GM18505 (cell line): ENCODE measurements at regions not wholly inside any gene's neighbourhood (a gene's known extent, or its start where the extent isn't known, plus 50 kb on each side); places are given as distances from the start of the nearest gene placed in this dataset.

Experiments
- ATAC-seq: cut with Tn5 transposase; IDR thresholded peaks from one replicate; pipeline ENCODE4 v1.9.1; 2021; ENCODE audit not compliant: unreplicated experiment
- POLR2A ChIP-seq: IDR thresholded peaks from 4 replicates; pipeline ENCODE4 v1.6.1; 2011; ENCODE audit warnings: borderline replicate concordance; ENCODE audit not compliant: insufficient read depth, insufficient read length; ENCODE audit errors: extremely low read depth

GRCh38 chr18:25737710-25738311 is 352.6 kb downstream of the SS18 start:
- no peak for TF ChIP-seq POLR2A
- no peak for ATAC-seq

DNA sequence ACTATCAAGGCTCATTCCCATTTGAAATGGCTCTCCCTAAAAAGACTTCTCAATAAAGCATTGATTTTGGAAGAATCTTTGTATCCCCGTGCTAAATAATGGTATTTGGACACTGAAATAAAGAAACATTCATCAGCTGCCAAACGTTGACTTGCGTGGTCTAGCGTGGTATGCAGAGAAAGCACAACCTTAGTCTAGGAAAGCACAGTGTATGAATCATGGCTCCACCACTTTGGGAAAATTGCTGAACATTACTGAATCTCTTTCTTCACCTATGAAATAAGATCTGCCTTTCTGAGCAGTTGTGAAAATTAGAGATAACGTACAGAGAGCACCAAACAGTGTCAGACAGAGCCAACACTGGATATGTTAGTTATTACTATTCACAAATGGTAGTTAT is 353.9 kb downstream of the SS18 start:
- no peak for TF ChIP-seq POLR2A
- no peak for ATAC-seq

GRCh38 chr18:25735459-25735858 is 355.0 kb downstream of the SS18 start:
- ATAC-seq, result no peak
- no peak for TF ChIP-seq POLR2A

DNA sequence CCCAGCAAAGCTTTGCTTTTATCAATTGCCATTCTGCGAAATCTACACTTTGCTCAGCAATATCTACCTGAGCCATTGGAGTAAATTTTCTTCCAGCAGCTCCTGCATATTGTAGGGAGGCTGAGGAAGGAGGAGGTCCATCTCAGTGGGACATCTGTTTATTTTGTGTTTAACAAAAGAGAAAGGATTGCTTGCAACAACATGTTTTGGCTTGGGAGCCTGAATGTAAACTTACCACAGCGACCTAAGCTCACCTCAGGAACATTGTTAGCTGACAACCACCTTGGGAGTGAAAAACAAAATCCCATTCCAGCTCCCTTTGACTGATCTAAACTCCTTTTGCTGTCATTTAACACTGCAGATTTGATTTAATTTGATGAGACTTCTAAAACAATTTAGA is 356.1 kb downstream of the SS18 start:
- no peak for TF ChIP-seq POLR2A
- no peak for ATAC-seq

- no peak for ATAC-seq
- TF ChIP-seq POLR2A, result no peak
Measured at GRCh38 chr18:25732862-25733261, 357.6 kb downstream of the SS18 start.

DNA sequence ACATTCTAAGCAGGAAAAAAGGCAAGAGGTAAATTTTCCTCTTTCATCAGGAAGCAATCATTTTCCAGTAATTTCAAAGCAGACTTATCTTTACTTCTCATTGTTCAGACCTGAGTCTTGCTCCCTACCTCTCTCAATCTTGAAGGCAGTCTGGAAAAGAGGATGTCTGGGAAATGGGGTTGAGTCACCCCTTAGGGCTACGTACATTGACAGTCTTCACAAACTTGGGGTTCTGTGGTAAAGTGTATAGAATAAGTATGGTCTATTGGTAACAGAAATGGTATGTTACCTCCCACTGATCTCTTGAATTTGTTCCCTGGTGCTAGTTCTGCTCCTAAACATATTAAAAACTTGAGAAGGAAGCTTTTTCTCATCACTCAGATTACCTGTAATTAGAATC is 361.3 kb downstream of the SS18 start:
- ATAC-seq, result no peak
- no peak for TF ChIP-seq POLR2A

DNA sequence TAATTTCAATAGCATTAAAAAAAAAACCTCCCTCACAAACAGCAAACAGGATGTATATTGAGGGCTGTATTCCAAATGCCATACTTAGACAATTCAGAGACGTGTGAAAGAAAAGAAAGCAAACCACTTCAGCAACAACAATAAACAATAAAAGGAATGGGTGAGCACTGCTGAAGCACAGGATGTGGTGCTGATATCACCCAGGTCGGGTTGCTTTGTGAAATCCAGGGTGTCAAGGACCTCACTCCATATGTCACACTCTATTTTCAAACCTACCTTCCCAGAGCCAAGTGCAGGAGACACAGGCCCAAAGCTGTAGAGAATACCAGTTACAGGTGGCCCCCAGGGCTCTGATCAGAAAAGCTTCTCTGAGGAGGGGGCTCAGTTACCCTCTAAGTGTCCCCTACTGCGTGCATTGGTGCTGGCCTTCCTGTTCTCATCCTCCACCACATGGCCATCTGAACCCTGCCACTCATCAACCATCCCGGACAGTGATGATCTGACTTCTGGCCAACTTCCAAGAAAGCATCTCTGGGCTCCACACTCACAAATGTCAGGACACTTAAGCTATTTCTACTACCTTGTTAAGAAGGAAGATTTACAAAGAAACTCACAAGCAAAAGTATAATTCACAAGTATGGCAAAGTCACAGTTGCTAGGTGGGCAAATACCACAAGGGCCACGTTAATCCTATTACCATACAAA is 363.0 kb downstream of the SS18 start:
- ATAC-seq, result no peak
- TF ChIP-seq POLR2A, result no peak

DNA sequence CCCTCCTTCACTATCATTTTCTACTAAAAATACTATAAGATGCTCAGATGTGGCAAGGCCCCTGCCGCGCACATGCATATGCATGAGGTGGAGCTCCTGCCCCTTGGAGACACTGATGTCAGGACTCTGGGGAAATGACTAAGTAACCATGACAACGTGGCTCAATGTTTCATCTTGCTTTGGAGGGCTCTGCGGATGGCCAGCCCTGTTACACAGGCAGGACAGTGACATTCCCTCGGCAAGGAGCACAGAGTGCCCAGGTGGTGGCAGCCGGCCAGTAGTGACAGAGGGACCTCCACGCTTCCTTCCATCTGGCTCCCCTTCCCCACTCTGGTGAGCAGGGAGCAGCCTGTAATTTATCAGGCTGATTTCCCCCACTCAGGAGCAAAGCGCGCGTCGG is 364.1 kb downstream of the SS18 start:
- TF ChIP-seq POLR2A, result no peak
- ATAC-seq, result no peak

GRCh38 chr18:25725501-25725900 is 364.9 kb downstream of the SS18 start:
- no peak for ATAC-seq
- TF ChIP-seq POLR2A, result no peak

DNA sequence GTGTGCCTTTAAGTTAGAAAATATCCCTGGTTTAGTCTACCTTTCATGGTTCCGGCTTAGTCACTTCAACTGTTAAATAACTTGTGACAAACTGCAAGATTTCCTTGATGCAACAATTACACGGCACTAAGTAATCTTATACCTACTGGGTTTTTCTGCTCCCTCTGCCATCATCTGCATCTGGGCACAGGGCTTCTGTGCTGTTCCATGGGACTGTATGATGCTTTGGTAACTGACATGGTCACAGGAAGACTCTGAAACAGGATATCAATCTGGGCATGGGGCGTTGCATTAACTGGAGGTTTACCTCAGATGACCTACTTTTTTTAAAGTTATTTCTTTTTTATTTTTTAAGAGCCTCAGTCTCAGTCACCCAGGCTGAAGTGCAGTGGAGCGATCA is 365.4 kb downstream of the SS18 start:
- no peak for ATAC-seq
- no peak for TF ChIP-seq POLR2A

DNA sequence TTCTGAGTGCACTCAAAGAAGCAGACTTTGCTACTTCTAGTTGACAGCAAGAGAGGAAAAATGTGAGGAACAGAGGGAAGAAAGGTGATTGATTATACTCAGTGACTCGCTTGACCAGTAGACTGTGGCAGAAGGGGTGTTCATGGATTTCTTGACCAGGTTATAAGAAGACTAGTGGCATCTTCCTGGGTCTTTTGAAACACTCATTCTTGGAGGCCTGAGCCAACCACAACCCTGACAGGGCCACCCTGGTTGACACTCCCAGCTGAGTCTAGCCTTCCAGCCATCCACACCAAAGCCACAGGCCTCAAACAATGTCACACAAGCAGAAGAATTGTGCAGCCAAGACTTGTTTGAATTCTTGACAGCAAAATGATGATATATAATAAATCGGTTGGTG is 366.3 kb downstream of the SS18 start:
- no peak for TF ChIP-seq POLR2A
- ATAC-seq, result no peak

GRCh38 chr18:25713103-25713502 is 361.1 kb upstream of the ZNF521 start:
- no peak for TF ChIP-seq POLR2A
- no peak for ATAC-seq

- TF ChIP-seq POLR2A, result no peak
- no peak for ATAC-seq
Measured at GRCh38 chr18:25710981-25711380, 359.0 kb upstream of the ZNF521 start.

GRCh38 chr18:25705650-25706049 is 353.7 kb upstream of the ZNF521 start:
- ATAC-seq, result no peak
- TF ChIP-seq POLR2A, result no peak
